ENCODE measurements at regions not wholly inside any gene's neighbourhood (a gene's known extent, or its start where the extent isn't known, plus 50 kb on each side); places are given as distances from the start of the nearest gene placed in this dataset.

- no peak overlapping the region for H3K27ac ChIP-seq
- no peak for ATAC-seq
- H3K9me3 ChIP-seq = no peaks in the 10 kb centered on the region
- 29 to 83% methylated on average over 1 of the region's 1 CpG for WGBS, 2 donors (ENCODE audit: low coverage in 1 of 2)
- H3K4me3 ChIP-seq = no peak overlapping the region
- H3K27me3 ChIP-seq = no peaks in the 10 kb centered on the region
- TF ChIP-seq CTCF (IDR thresholded peaks at IDR 0.05) (no peak), POLR2A (IDR thresholded peaks at IDR 0.05) (no peak), POLR2AphosphoS5 (IDR thresholded peaks at IDR 0.05) (no peak), EP300 (IDR thresholded peaks at IDR 0.05) (no peak)
- H3K4me1 ChIP-seq = no peaks in the 10 kb centered on the region
- no peaks in the 10 kb centered on the region for H3K36me3 ChIP-seq
Observed at GRCh38 chr9:11868795-11869194, 824.4 kb upstream of the TYRP1 start.

GRCh38 chr9:11871852-11872251 is 821.3 kb upstream of the TYRP1 start:
- TF ChIP-seq EP300 (IDR thresholded peaks at IDR 0.05) (no peak), POLR2AphosphoS5 (IDR thresholded peaks at IDR 0.05) (no peak), CTCF (IDR thresholded peaks at IDR 0.05) (no peak), POLR2A (IDR thresholded peaks at IDR 0.05) (no peak)
- 33 to 36% methylated on average over 5 of the region's 5 CpGs for WGBS, 2 donors (ENCODE audit: low coverage in 1 of 2)
- H3K4me3 ChIP-seq = no peak overlapping the region
- H3K9me3 ChIP-seq = no peaks in the 10 kb centered on the region
- H3K4me1 ChIP-seq = no peaks in the 10 kb centered on the region
- no peak overlapping the region for H3K27ac ChIP-seq
- ATAC-seq = no peak
- no peaks in the 10 kb centered on the region for H3K36me3 ChIP-seq
- no peaks in the 10 kb centered on the region for H3K27me3 ChIP-seq

- WGBS, 2 donors (ENCODE audit: low coverage in 1 of 2) = 32 to 67% methylated on average over 1 of the region's 1 CpG
- H3K27me3 ChIP-seq = no peaks in the 10 kb centered on the region
- no peaks in the 10 kb centered on the region for H3K9me3 ChIP-seq
- no peak overlapping the region for H3K27ac ChIP-seq
- no peaks in the 10 kb centered on the region for H3K4me1 ChIP-seq
- H3K4me3 ChIP-seq = no peak overlapping the region
- H3K36me3 ChIP-seq = no peaks in the 10 kb centered on the region
- TF ChIP-seq POLR2A (IDR thresholded peaks at IDR 0.05) = no peak
- no peak for TF ChIP-seq CTCF (IDR thresholded peaks at IDR 0.05)
- TF ChIP-seq EP300 (IDR thresholded peaks at IDR 0.05) = no peak
- no peak for TF ChIP-seq POLR2AphosphoS5 (IDR thresholded peaks at IDR 0.05)
- no peak for ATAC-seq
Observed at GRCh38 chr9:11872471-11872870, 820.7 kb upstream of the TYRP1 start.

- no peaks in the 10 kb centered on the region for H3K9me3 ChIP-seq
- TF ChIP-seq POLR2A (IDR thresholded peaks at IDR 0.05) = no peak
- no peak for TF ChIP-seq POLR2AphosphoS5 (IDR thresholded peaks at IDR 0.05)
- TF ChIP-seq EP300 (IDR thresholded peaks at IDR 0.05) = no peak
- no peak for TF ChIP-seq CTCF (IDR thresholded peaks at IDR 0.05)
- WGBS, 2 donors (ENCODE audit: low coverage in 1 of 2) = 85 to 89% methylated on average over 2 of the region's 2 CpGs
- no peak overlapping the region for H3K4me3 ChIP-seq
- no peak for ATAC-seq
- no peaks in the 10 kb centered on the region for H3K36me3 ChIP-seq
- H3K27me3 ChIP-seq = no peaks in the 10 kb centered on the region
- no peaks in the 10 kb centered on the region for H3K4me1 ChIP-seq
- H3K27ac ChIP-seq = no peak overlapping the region
Observed at GRCh38 chr9:11874414-11874813, 818.8 kb upstream of the TYRP1 start.

GRCh38 chr9:11892401-11892800 is 800.8 kb upstream of the TYRP1 start:
- no peak for ATAC-seq
- no peaks in the 10 kb centered on the region for H3K4me1 ChIP-seq
- H3K4me3 ChIP-seq = no peak overlapping the region
- no peaks in the 10 kb centered on the region for H3K36me3 ChIP-seq
- TF ChIP-seq POLR2AphosphoS5 (IDR thresholded peaks at IDR 0.05) (no peak), CTCF (IDR thresholded peaks at IDR 0.05) (no peak), POLR2A (IDR thresholded peaks at IDR 0.05) (no peak), EP300 (IDR thresholded peaks at IDR 0.05) (no peak)
- no peak overlapping the region for H3K27ac ChIP-seq
- H3K27me3 ChIP-seq = no peaks in the 10 kb centered on the region
- no peaks in the 10 kb centered on the region for H3K9me3 ChIP-seq
- 40 to 67% methylated on average over 1 of the region's 1 CpG for WGBS, 2 donors (ENCODE audit: low coverage in 1 of 2)

All from gastroesophageal sphincter (tissue), 4 donors.